Transverse colon (tissue), 3 donors: ENCODE measurements at regions not wholly inside any gene's neighbourhood (a gene's known extent, or its start where the extent isn't known, plus 50 kb on each side); places are given as distances from the start of the nearest gene placed in this dataset.

ENCODE experiments used
- CTCF ChIP-seq, 5 experiments: fragments of 200-600 bp in 3 of 5; fragments of 450-650 bp in 2 of 5; sonication (generic) in 3 of 5; IDR thresholded peaks; 1 replicate in 2 of 5; 2 replicates in 3 of 5; pipeline ENCODE4 v1.5.1; 2016 to 2017; ENCODE audit warnings: antibody characterized with exemption in 5 of 5, inconsistent platforms in 3 of 5, mild to moderate bottlenecking in 2 of 5, moderate library complexity in 1 of 5
- POLR2A ChIP-seq: fragments of 450-650 bp; IDR thresholded peaks from one replicate; pipeline ENCODE4 v1.6.1; 2016; ENCODE audit warnings: antibody characterized with exemption, mild to moderate bottlenecking, moderate library complexity

DNA sequence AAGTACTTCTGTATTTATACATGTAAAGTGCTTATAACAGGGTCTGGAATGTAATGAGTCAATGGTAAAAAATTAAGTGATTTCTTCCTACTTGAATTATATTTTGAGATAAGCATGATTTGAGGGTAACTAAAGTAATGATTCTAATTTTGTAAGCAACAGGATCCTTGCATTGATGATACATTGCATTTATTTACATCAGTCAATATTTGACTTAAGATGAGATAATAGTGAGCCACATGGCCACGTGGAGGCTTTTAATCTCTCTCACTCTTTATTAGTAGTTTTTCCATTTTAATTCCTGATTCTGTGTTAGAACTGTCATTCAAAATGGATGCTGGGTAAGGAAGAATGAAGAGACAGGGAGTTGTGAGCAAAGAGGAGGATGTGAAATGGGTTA is 298.1 kb upstream of the PRICKLE1 start:
- no peak for TF ChIP-seq POLR2A
- TF ChIP-seq CTCF (IDR thresholded peaks at IDR 0.05), result no peak
